H1 (cell line): ENCODE measurements at regions not wholly inside any gene's neighbourhood (a gene's known extent, or its start where the extent isn't known, plus 50 kb on each side); places are given as distances from the start of the nearest gene placed in this dataset.

ENCODE experiments used
- TAF7 ChIP-seq: optimal IDR thresholded peaks from 2 replicates; pipeline ENCODE3; 2011; ENCODE audit warnings: low read depth, mild to moderate bottlenecking, inconsistent platforms, low read length, moderate library complexity, borderline replicate concordance

DNA sequence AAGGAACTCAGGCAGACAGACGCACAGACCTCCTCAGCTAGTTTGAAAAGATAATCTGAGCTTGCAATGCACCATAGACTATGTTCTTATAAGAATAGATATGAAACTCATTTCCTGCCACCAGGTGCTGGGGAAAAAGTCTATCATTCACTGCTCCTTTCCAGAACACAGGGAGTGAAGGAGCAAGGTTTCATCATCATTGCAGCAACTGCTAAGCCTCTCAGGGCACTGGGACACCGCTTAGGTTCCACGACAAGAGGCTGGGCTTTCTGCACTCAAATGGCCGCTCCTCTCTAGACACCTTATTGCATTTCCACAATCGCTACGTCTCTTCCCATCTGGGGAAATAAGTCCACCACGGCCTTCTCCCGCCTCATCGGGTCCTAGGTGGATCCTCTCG, 418.5 kb upstream of the JARID2 start (continued):
- no peak for TF ChIP-seq TAF7
